SK-N-SH (cell line): ENCODE measurements at regions not wholly inside any gene's neighbourhood (a gene's known extent, or its start where the extent isn't known, plus 50 kb on each side); places are given as distances from the start of the nearest gene placed in this dataset.

Experiments
- CTCF ChIA-PET: fragments of 300-600, 350-600 bp; formaldehyde crosslinking; extraction: SDS; loops from one replicate; lab custom pipeline; 2021; lab: Yijun Ruan, JAX
- POLR2A ChIA-PET: fragments of 350-600 bp; sonication (Branson Sonifier 250); formaldehyde crosslinking; extraction: SDS; loops from one replicate; lab custom pipeline; 2020; ENCODE audit warnings: antibody characterized with exemption, inconsistent platforms; lab: Yijun Ruan, JAX
- DNase-seq: peaks from one replicate; pipeline ENCODE4 v3.0.0; 2012
- H2AFZ ChIP-seq: fragments of 200-600 bp; sonication (generic); 2 replicates; pipeline ENCODE4 v1.8.1; 2016; ENCODE audit warnings: antibody characterized with exemption, mild to moderate bottlenecking, low read depth
- H3F3A ChIP-seq: fragments of 200-600 bp; sonication (generic); replicated peaks from 2 replicates; pipeline ENCODE3; 2016; ENCODE audit warnings: antibody characterized with exemption, mild to moderate bottlenecking; ENCODE audit not compliant: insufficient read depth
- H3K27ac ChIP-seq, 2 experiments: fragments of 200-500 bp in 1 of 2; fragments of 200-600 bp in 1 of 2; sonication (Bioruptor generic) in 1 of 2; sonication (generic), shearing (Covaris generic) in 1 of 2; 2 replicates each; pipeline versions ENCODE4 v1.5.1 to v1.6.1; 2014 to 2016; ENCODE audit warnings: low read depth in 2 of 2, inconsistent platforms in 1 of 2, low read length in 1 of 2, mild to moderate bottlenecking in 1 of 2, mixed read lengths in 1 of 2
- H3K27me3 ChIP-seq: fragments of 200-600 bp; sonication (generic), shearing (Covaris generic); 2 replicates; pipeline ENCODE4 v1.6.1; 2016; ENCODE audit warnings: mixed run types; ENCODE audit not compliant: insufficient read depth
- H3K36me3 ChIP-seq, 2 experiments: fragments of 200-500 bp in 1 of 2; fragments of 200-600 bp in 1 of 2; sonication (Bioruptor generic) in 1 of 2; sonication (generic) in 1 of 2; replicated peaks in 1 of 2; 2 replicates each; pipeline versions ENCODE3 to v1.5.1; 2014 to 2016; ENCODE audit warnings: low read length in 1 of 2, mild to moderate bottlenecking in 1 of 2; ENCODE audit not compliant: insufficient read depth in 2 of 2, control insufficient read depth in 1 of 2
- H3K4me1 ChIP-seq, 2 experiments: fragments of 200-500 bp in 1 of 2; fragments of 200-600 bp in 1 of 2; sonication (Bioruptor generic) in 1 of 2; sonication (generic), shearing (Covaris generic) in 1 of 2; 2 replicates each; pipeline versions ENCODE4 v1.5.1 to v1.6.1; 2014 to 2016; ENCODE audit warnings: low read depth in 1 of 2, low read length in 1 of 2, mixed run types in 1 of 2; ENCODE audit not compliant: insufficient read depth in 2 of 2, control insufficient read depth in 1 of 2
- H3K4me2 ChIP-seq: fragments of 200-600 bp; sonication (generic), shearing (Covaris generic); 2 replicates; pipeline ENCODE4 v1.6.1; 2017; ENCODE audit warnings: mixed run types
- H3K4me3 ChIP-seq, 2 experiments: fragments of 200-500 bp in 1 of 2; fragments of 200-600 bp in 1 of 2; sonication (Bioruptor generic) in 1 of 2; sonication (generic), shearing (Covaris generic) in 1 of 2; 2 replicates each; pipeline versions ENCODE4 v1.5.1 to v1.8.1; 2014 to 2016; ENCODE audit warnings: low read depth in 2 of 2, inconsistent platforms in 1 of 2, low read length in 1 of 2, mild to moderate bottlenecking in 1 of 2, mixed read lengths in 1 of 2, moderate library complexity in 1 of 2
- H3K79me2 ChIP-seq: fragments of 200-600 bp; sonication (generic); 2 replicates; pipeline ENCODE4 v1.8.1; 2017; ENCODE audit warnings: mild to moderate bottlenecking; ENCODE audit not compliant: insufficient read depth
- H3K9ac ChIP-seq: fragments of 200-600 bp; sonication (generic); 2 replicates; pipeline ENCODE4 v1.6.1; 2017; ENCODE audit warnings: mixed run types
- H3K9me2 ChIP-seq: fragments of 200-600 bp; sonication (generic); 2 replicates; pipeline ENCODE4 v1.6.1; 2017; ENCODE audit warnings: mixed run types
- H3K9me3 ChIP-seq: fragments of 200-600 bp; sonication (generic); 2 replicates; pipeline ENCODE4 v1.6.1; 2017; ENCODE audit warnings: mixed run types, mild to moderate bottlenecking, moderate library complexity
- H4K20me1 ChIP-seq: fragments of 200-600 bp; sonication (generic); 2 replicates; pipeline ENCODE4 v1.6.1; 2017; ENCODE audit warnings: mild to moderate bottlenecking, mixed run types; ENCODE audit not compliant: insufficient read depth
- ELF1 ChIP-seq: IDR thresholded peaks from 2 replicates; pipeline ENCODE4 v1.4.0; 2012
- FOSL2 ChIP-seq: IDR thresholded peaks from 2 replicates; pipeline ENCODE4 v1.4.0; 2012; ENCODE audit warnings: low read depth, mild to moderate bottlenecking, moderate library complexity, borderline replicate concordance
- FOXM1 ChIP-seq: IDR thresholded peaks from 2 replicates; pipeline ENCODE4 v1.4.0; 2012; ENCODE audit warnings: low read depth, mild to moderate bottlenecking
- GABPA ChIP-seq: IDR thresholded peaks from 2 replicates; pipeline ENCODE4 v1.4.0; 2012; ENCODE audit warnings: low read depth, mild to moderate bottlenecking
- JUND ChIP-seq: IDR thresholded peaks from 2 replicates; pipeline ENCODE4 v1.4.0; 2012
- MEF2A ChIP-seq: IDR thresholded peaks from 2 replicates; pipeline ENCODE4 v1.4.0; 2012; ENCODE audit warnings: low read depth, borderline replicate concordance
- MXI1 ChIP-seq: IDR thresholded peaks from 2 replicates; pipeline ENCODE4 v1.6.1; 2012; ENCODE audit warnings: mild to moderate bottlenecking, low read depth, low read length, improper control_type of control experiment
- NFIC ChIP-seq: IDR thresholded peaks from 2 replicates; pipeline ENCODE4 v1.4.0; 2012; ENCODE audit warnings: borderline replicate concordance
- NRF1 ChIP-seq: IDR thresholded peaks from 2 replicates; pipeline ENCODE4 v1.6.1; 2012; ENCODE audit warnings: low read depth, mild to moderate bottlenecking, low read length
- RAD21 ChIP-seq: IDR thresholded peaks from 2 replicates; pipeline ENCODE4 v1.6.1; 2012; ENCODE audit warnings: mild to moderate bottlenecking, low read length
- RFX5 ChIP-seq: IDR thresholded peaks from 2 replicates; pipeline ENCODE4 v1.6.1; 2012; ENCODE audit warnings: mild to moderate bottlenecking, improper control_type of control experiment, low read length
- RXRA ChIP-seq: IDR thresholded peaks from 2 replicates; pipeline ENCODE4 v1.4.0; 2012; ENCODE audit warnings: low read depth, mild to moderate bottlenecking, borderline replicate concordance
- SMC3 ChIP-seq: IDR thresholded peaks from 2 replicates; pipeline ENCODE4 v1.6.1; 2012; ENCODE audit warnings: low read depth, low read length, improper control_type of control experiment
- YY1 ChIP-seq: IDR thresholded peaks from 2 replicates; pipeline ENCODE4 v1.4.0; 2012; ENCODE audit warnings: low read depth, mild to moderate bottlenecking
- WGBS: methylation state at CpG from one replicate; pipeline ENCODE4 v1.1.6; 2017; ENCODE audit warnings: low lambda C conversion rate; 5-methylcytosine and 5-hydroxymethylcytosine counted together
- TF ChIP-seq, protein P1 (sequence below): fragments of 200-600 bp; sonication (generic); IDR thresholded peaks from 2 replicates; pipeline ENCODE4 v1.6.1; 2017; ENCODE audit warnings: antibody characterized with exemption, mild to moderate bottlenecking, moderate library complexity
- TF ChIP-seq, protein P2 (sequence below): fragments of 150-350 bp; IDR thresholded peaks from 2 replicates; pipeline ENCODE4 v1.6.1; 2017; ENCODE audit warnings: antibody characterized with exemption, low read length, low read depth, borderline replicate concordance
- TF ChIP-seq, protein P3 (sequence below): IDR thresholded peaks from 2 replicates; pipeline ENCODE4 v1.4.0; 2012; ENCODE audit warnings: low read depth, borderline replicate concordance
- TF ChIP-seq, protein P4 (sequence below): IDR thresholded peaks from 2 replicates; pipeline ENCODE4 v1.4.0; 2012; ENCODE audit warnings: low read depth
- TF ChIP-seq, protein P5 (sequence below): IDR thresholded peaks from 2 replicates; pipeline ENCODE4 v1.6.1; 2012; ENCODE audit warnings: mild to moderate bottlenecking, low read depth, low read length, moderate library complexity

DNA sequence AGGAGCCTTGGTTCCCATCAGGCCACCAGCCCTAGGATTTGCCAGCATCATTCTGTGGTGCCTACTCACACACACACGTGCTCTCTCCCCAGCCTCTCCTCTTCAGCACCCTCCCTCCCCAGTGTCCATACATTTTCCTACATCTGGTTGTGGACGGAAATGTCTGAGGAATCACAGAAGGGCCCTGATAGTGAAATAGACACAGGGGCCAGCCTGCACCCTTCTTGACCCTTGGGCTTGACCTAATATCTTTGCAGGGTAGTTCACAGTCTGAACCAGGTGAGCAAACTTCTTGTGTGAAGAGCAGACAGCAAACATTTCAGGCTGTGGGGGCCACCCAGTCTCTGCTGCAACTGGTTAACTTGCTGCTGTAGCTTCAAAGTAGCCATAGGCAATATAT is 108.5 kb upstream of the NXT1 start:
- DNase-seq, result no peak
- TF ChIP-seq, protein P1, sequence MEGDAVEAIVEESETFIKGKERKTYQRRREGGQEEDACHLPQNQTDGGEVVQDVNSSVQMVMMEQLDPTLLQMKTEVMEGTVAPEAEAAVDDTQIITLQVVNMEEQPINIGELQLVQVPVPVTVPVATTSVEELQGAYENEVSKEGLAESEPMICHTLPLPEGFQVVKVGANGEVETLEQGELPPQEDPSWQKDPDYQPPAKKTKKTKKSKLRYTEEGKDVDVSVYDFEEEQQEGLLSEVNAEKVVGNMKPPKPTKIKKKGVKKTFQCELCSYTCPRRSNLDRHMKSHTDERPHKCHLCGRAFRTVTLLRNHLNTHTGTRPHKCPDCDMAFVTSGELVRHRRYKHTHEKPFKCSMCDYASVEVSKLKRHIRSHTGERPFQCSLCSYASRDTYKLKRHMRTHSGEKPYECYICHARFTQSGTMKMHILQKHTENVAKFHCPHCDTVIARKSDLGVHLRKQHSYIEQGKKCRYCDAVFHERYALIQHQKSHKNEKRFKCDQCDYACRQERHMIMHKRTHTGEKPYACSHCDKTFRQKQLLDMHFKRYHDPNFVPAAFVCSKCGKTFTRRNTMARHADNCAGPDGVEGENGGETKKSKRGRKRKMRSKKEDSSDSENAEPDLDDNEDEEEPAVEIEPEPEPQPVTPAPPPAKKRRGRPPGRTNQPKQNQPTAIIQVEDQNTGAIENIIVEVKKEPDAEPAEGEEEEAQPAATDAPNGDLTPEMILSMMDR, result no peak
- TF ChIP-seq MXI1 (no peak), ELF1 (no peak), FOSL2 (no peak), MEF2A (no peak), RAD21 (no peak), NFIC (no peak), JUND (no peak), YY1 (no peak), RFX5 (no peak), SMC3 (no peak), FOXM1 (no peak)
- TF ChIP-seq, protein P2, sequence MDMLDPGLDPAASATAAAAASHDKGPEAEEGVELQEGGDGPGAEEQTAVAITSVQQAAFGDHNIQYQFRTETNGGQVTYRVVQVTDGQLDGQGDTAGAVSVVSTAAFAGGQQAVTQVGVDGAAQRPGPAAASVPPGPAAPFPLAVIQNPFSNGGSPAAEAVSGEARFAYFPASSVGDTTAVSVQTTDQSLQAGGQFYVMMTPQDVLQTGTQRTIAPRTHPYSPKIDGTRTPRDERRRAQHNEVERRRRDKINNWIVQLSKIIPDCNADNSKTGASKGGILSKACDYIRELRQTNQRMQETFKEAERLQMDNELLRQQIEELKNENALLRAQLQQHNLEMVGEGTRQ, result no peak
- TF ChIP-seq, protein P3, sequence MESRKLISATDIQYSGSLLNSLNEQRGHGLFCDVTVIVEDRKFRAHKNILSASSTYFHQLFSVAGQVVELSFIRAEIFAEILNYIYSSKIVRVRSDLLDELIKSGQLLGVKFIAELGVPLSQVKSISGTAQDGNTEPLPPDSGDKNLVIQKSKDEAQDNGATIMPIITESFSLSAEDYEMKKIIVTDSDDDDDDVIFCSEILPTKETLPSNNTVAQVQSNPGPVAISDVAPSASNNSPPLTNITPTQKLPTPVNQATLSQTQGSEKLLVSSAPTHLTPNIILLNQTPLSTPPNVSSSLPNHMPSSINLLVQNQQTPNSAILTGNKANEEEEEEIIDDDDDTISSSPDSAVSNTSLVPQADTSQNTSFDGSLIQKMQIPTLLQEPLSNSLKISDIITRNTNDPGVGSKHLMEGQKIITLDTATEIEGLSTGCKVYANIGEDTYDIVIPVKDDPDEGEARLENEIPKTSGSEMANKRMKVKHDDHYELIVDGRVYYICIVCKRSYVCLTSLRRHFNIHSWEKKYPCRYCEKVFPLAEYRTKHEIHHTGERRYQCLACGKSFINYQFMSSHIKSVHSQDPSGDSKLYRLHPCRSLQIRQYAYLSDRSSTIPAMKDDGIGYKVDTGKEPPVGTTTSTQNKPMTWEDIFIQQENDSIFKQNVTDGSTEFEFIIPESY, result no peak
- Histone ChIP-seq H3K9ac (no peak overlapping the region), H3K4me1 (no peaks in the 10 kb centered on the region), H3K4me3 (no peak overlapping the region), H3K27ac (no peak overlapping the region), H4K20me1 (no peaks in the 10 kb centered on the region), H3F3A (no peaks in the 10 kb centered on the region), H2AFZ (no peak overlapping the region), H3K27me3 (peaks cover 3% of the 10 kb centered on the region; the same call in 1 of the 2 replicates), H3K4me2 (no peak overlapping the region), H3K79me2 (no peaks in the 10 kb centered on the region), H3K9me3 (no peaks in the 10 kb centered on the region), H3K9me2 (no peaks in the 10 kb centered on the region), H3K36me3 (no peaks in the 10 kb centered on the region)
- ChIA-PET POLR2A (no interaction called here), CTCF (no interaction called here)
- 9% methylated on average over 2 of the region's 2 CpGs for WGBS

DNA sequence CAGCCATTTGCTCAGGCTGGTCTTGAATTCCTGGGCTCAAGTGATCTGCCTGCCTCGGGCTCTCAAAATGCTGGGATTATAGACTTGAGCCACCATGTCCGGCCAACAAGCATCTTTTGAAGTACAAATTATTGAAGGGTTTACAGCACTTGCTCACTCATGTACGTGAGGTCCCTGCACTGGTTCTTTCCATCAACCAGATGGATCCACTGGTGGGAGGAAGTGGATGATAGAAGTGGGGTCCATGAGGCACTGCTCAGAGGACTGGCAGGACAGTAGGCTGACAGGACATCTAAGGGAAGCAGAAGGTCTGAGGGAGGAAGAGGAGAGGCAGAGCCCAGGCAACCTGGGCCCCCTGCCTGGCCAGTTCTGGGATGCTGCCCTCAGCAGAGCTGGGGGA is 109.2 kb upstream of the NXT1 start:
- Histone ChIP-seq H3K27ac (no peak overlapping the region), H3K9me2 (no peaks in the 10 kb centered on the region), H3K36me3 (no peaks in the 10 kb centered on the region), H4K20me1 (no peaks in the 10 kb centered on the region), H3K79me2 (no peaks in the 10 kb centered on the region), H3K4me2 (no peak overlapping the region), H3K27me3 (no peaks in the 10 kb centered on the region; the same call in 1 of the 2 replicates), H3K4me3 (no peak overlapping the region), H2AFZ (no peak overlapping the region), H3K4me1 (no peaks in the 10 kb centered on the region), H3K9ac (no peak overlapping the region), H3F3A (no peaks in the 10 kb centered on the region), H3K9me3 (no peaks in the 10 kb centered on the region)
- WGBS, result 0% methylated on average over 3 of the region's 3 CpGs
- TF ChIP-seq NRF1, result no peak
- no peak for TF ChIP-seq YY1
- TF ChIP-seq, protein P4, sequence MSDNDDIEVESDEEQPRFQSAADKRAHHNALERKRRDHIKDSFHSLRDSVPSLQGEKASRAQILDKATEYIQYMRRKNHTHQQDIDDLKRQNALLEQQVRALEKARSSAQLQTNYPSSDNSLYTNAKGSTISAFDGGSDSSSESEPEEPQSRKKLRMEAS, result no peak
- no peak for TF ChIP-seq GABPA
- TF ChIP-seq RAD21, result no peak
- no peak for TF ChIP-seq RXRA
- TF ChIP-seq, protein P5, sequence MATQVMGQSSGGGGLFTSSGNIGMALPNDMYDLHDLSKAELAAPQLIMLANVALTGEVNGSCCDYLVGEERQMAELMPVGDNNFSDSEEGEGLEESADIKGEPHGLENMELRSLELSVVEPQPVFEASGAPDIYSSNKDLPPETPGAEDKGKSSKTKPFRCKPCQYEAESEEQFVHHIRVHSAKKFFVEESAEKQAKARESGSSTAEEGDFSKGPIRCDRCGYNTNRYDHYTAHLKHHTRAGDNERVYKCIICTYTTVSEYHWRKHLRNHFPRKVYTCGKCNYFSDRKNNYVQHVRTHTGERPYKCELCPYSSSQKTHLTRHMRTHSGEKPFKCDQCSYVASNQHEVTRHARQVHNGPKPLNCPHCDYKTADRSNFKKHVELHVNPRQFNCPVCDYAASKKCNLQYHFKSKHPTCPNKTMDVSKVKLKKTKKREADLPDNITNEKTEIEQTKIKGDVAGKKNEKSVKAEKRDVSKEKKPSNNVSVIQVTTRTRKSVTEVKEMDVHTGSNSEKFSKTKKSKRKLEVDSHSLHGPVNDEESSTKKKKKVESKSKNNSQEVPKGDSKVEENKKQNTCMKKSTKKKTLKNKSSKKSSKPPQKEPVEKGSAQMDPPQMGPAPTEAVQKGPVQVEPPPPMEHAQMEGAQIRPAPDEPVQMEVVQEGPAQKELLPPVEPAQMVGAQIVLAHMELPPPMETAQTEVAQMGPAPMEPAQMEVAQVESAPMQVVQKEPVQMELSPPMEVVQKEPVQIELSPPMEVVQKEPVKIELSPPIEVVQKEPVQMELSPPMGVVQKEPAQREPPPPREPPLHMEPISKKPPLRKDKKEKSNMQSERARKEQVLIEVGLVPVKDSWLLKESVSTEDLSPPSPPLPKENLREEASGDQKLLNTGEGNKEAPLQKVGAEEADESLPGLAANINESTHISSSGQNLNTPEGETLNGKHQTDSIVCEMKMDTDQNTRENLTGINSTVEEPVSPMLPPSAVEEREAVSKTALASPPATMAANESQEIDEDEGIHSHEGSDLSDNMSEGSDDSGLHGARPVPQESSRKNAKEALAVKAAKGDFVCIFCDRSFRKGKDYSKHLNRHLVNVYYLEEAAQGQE, result no peak
- CTCF ChIA-PET, result no interaction called here
- DNase-seq, result no peak
- POLR2A ChIA-PET, result no interaction called here
